GM19468 (cell line): ENCODE measurements at regions not wholly inside any gene's neighbourhood (a gene's known extent, or its start where the extent isn't known, plus 50 kb on each side); places are given as distances from the start of the nearest gene placed in this dataset.
"Not testable (repeated sequence)": the region's sequence is repeated elsewhere in the genome, so short reads cannot be mapped to it uniquely, and the experiment has no call there.

Experiments
- ATAC-seq: cut with Tn5 transposase; IDR thresholded peaks from one replicate; pipeline ENCODE4 v1.9.1; 2021; ENCODE audit warnings: mild to moderate bottlenecking, moderate library complexity, moderate number of reproducible peaks; ENCODE audit not compliant: unreplicated experiment; ENCODE audit errors: extremely low read depth

- no peak for ATAC-seq
These were observed 266.0 kb upstream of the BTG1 start for GRCh38 chr12:92411687-92412086.

- no peak for ATAC-seq
These were observed 262.6 kb upstream of the BTG1 start for GRCh38 chr12:92408072-92408900.

DNA sequence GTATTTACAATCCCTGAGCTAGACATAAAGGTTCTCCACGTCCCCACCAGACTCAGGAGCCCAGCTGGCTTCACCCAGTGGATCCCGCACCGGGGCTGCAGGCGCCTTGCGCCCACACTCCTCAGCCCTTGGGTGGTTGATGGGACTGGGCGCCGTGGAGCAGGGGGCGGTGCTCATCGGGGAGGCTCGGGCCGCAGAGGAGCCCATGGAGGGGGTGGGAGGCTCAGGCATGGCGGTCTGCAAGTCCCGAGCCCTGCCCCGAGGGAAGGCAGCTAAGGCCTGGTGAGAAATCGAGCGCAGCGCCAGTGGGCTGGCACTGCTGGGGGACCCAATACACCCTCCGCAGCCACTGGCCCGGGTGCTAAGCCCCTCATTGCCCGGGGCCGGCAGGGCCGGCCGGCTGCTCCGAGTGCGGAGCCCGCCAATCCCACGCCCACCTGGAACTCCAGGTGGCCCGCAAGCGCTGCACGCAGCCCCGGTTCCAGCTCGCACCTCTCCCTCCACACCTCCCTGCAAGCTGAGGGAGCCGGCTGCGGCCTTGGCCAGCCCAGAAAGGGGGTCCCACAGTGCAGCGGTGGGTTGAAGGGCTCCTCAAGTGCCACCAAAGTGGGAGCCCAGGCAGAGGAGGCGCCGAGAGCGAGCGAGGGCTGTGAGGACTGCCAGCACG lies 260.9 kb upstream of the BTG1 start:
- not testable (repeated sequence) for ATAC-seq

- ATAC-seq, result not testable (repeated sequence)
These were observed 260.2 kb upstream of the BTG1 start for GRCh38 chr12:92405801-92406251.

DNA sequence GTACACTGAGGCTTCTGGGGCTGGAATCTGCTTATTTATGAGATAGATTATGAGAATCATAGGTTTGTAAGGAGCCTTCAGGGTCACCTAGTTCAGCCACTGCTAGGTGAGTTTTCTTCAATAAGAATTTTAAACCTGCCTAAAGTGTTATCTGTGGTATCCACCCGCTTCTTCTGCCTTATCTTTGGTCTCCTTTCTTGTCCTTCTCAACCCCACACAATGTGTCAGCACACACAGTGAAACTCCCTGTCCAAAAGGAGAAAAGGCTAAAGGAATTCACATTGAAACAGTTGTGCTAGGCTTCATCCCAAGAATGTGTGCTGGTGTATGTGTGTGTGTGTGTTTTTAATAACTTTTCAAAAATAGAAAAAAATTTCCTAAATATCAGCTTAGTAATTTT lies 259.3 kb upstream of the BTG1 start:
- ATAC-seq, result no peak

DNA sequence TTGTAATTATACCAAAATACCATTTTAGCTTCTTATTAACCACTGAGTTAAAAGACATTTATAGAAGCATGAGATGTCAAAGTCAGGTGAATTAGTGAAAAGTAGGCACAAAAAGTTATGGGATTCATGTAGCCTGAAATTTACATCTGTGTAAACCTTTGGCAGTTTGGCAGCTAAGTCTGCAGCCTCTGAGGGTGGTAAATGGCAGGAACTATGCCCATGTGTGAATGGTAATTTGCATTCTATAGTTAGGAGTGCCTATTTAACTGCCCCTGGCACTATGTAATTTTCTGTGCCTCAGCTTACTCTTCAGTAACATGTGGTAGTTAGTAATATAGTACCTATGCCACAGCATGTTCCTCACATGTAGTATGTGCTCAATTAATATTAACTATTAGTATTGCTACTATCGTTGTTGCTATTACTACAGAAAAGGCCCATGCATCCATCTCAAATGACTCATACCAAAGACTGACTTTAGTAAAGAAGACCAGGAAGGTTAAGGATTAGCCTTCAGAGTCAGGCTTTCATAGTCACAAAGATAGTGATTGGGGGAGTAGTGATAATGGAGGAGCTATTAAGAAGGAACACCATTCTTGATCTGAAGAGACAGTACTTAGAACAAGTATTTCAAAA lies 258.7 kb upstream of the BTG1 start:
- ATAC-seq, result no peak

- peak; percentile 90 for ATAC-seq
These were observed 257.8 kb upstream of the BTG1 start for GRCh38 chr12:92403210-92404175.

DNA sequence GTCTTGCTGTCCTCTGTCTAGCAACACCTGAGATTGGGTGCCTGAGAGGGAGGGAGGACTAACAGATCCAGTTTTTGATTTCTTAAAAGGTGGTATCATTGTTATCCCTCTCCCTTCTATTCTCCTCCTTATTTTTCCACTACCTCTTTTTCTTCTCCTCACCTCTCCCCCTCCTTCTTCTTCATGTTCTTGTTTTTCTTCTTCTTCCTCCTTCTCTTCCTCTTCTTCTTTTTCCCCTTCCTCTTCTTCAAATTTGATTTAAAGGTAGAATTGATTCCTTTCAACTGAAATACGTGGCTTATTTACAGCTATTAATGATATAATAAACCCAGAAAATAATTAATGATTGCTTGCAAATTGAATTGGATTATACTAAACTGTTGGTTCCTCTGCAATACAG lies 256.8 kb upstream of the BTG1 start:
- ATAC-seq, result no peak

DNA sequence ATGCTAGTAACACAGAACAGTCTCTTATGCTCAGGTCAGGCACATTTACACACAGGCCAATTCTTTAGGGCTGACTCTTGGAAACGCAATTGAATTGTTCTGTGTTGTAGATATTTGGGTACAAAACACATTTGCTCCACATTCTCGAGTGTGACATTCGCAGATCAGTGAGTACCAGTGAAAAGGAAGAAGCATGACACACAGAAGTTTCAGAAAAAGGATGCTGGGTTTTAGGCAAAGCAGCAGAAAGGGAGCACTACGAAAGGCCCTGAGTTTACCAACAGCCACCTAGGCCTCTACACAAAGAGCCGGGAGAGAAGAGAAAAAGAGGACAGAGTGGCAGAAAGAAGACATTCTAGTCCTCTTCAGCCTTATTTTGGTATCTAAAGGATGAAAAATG lies 254.4 kb upstream of the BTG1 start:
- ATAC-seq, result no peak

DNA sequence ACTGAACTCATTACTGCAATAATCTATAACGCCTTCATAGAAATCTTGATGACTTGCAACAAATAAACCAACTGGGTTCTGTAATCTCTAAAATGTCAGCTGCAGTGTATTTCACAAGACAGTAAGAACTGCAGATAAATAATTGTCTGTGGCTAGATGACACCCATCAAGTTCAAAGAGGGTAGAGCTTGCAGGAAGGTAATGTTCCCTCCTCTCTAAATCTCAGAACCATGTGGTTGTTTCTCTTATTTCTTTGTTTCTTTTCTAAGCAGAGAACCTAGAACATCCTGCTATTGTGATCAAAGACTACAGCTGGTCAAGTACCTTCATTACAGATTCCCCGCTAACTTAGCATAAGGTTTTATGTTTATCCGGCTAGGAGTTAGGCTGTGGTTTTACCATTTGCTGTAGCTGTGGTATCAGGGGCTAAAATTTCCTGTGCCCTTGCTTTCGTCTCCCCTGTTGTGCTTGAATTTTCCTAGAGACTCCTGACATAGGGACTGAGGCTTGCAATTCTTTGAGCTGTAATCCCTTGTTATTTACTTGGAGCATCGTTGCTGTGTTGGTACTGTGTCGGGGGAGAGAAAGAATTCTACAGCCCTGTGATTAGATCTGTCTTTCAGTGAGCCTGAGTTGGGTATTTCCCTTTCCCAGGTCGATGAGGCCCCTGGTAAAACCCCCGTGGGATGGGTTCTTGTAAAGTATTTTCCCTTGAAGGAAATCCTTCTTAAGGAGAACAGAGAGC lies 253.1 kb upstream of the BTG1 start:
- ATAC-seq, result no peak

- no peak for ATAC-seq
These were observed 251.1 kb upstream of the BTG1 start for GRCh38 chr12:92396647-92397252.

DNA sequence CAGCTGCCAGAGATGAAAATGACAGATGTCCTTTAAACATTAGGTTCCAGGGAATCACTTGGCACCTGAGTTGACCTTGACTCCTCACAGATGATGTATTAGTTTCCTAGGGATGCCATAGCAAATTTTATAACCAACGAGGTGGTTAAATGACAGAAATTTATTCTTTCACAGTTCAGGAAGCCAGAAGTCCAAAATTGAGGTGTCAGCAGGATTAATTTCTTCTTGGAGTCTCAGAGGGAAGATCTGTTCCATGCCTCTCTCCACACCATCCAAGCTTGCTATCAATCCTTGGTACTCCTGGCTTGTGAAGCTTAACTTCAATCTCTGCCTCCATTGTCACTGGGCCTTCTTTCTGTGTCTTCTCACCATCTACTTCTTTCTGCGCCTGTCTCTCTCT lies 249.7 kb upstream of the BTG1 start:
- ATAC-seq, result no peak

- ATAC-seq, result no peak
These were observed 249.2 kb upstream of the BTG1 start for GRCh38 chr12:92394895-92395294.

DNA sequence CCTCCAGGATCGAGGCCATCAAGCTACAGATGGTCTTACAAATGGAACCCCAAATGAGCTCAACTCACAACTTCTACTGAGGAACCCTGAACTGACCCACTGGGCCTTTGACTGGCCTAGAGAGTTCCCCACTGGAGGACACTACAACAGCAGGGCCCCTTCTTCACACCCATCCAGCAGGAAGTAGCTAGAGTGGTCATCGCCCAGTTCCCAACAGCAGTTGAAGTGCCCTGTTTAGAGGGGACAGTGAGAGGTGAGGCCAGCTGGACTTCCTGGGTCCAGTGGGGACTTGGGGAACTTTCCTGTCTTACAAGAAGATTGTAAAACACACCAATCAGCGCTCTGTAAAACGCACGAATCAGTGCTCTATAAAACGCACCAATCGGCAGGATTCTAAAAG lies 247.9 kb upstream of the BTG1 start:
- ATAC-seq, result no peak

DNA sequence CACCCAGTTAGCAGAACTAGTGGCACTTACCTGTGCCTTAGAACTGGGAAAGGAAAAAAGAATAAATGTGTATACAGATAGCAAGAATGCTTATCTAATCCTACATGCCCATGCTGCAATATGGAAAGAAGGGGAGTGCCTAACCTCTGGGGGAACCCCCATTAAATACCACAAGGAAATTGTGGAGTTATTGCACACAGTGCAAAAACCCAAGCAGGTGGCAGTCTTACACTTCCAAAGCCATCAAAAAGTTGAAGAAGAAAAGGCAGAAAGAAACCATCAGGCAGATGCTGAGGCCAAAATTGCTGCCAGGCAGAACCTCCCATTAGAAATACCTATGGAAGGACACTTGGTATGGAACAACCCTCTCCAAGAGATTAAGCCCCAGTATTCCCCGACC lies 246.1 kb upstream of the BTG1 start:
- not testable (repeated sequence) for ATAC-seq

DNA sequence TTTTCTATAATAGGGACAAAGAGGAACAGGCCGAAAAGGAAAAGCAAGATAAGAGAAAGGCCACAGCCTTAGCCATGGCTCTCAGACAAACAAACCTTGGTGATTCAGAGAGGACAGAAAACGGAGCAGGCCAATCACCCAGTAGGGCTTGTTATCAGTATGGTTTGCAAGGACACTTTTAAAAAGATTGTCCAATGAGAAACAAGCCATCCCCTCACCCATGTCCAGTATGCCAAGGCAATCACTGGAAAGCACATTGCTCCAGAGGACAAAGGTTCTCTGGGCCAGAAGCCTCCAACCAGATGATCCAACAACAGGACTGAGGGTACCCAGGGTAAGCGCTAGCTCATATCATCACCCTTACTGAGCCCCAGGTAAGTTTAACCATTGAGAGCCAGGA lies 243.8 kb upstream of the BTG1 start:
- no peak for ATAC-seq

GRCh38 chr12:92385296-92385695 lies 239.7 kb upstream of the BTG1 start:
- ATAC-seq, result no peak

GRCh38 chr12:92384571-92384970 lies 238.9 kb upstream of the BTG1 start:
- no peak for ATAC-seq

DNA sequence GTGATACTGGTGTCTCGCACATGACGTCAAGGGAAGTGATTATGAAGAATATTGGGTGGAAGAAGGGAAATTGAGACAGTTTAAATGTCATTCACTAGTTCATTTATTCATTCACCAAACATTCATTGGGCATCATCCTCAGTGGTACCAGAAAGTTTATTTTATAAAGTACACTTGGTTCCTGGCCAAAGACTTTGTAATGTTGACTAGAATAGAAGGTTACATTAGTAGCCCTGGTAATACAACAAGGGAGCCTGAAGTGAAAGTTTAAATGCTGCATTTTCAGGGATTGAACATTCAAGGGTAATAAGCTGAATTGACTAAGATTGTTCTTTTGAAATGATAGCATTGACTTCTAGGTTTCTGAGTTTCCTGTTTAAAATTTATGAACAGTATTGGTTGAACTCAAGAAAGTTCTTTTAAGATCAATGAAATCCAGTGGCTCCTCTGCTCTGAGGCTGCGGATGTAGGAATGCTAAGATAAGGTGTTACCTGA lies 236.8 kb upstream of the BTG1 start:
- ATAC-seq, result no peak
